H9 (cell line): ENCODE measurements at regions not wholly inside any gene's neighbourhood (a gene's known extent, or its start where the extent isn't known, plus 50 kb on each side); places are given as distances from the start of the nearest gene placed in this dataset.

Source experiments
- DNase-seq: peaks from one replicate; pipeline ENCODE4 v3.0.0-alpha.2; 2017
- H2AFZ ChIP-seq: one replicate; pipeline ENCODE4 v1.6.1; 2013; ENCODE audit warnings: mild to moderate bottlenecking, low read length, control low read depth, moderate library complexity
- H2AK5ac ChIP-seq: 2 replicates; pipeline ENCODE4 v1.6.1; 2013; ENCODE audit warnings: low read length, control low read depth, mixed read lengths; ENCODE audit not compliant: insufficient read length
- H2BK120ac ChIP-seq: one replicate; pipeline ENCODE4 v1.6.1; 2013; ENCODE audit warnings: low read depth, mild to moderate bottlenecking, low read length, control low read depth, inconsistent platforms; ENCODE audit not compliant: poor library complexity, severe bottlenecking
- H2BK12ac ChIP-seq: 2 replicates; pipeline ENCODE4 v1.6.1; 2013; ENCODE audit warnings: low read length, control low read depth, mixed read lengths, low read depth; ENCODE audit not compliant: insufficient read length
- H2BK15ac ChIP-seq: 2 replicates; pipeline ENCODE4 v1.6.1; 2013; ENCODE audit warnings: low read depth, low read length, control low read depth
- H2BK20ac ChIP-seq: one replicate; pipeline ENCODE4 v1.6.1; 2013; ENCODE audit warnings: low read depth, mild to moderate bottlenecking, low read length, control low read depth, inconsistent platforms; ENCODE audit not compliant: poor library complexity, severe bottlenecking
- H2BK5ac ChIP-seq: 2 replicates; pipeline ENCODE4 v1.6.1; 2013; ENCODE audit warnings: low read length, control low read depth, mixed read lengths; ENCODE audit not compliant: insufficient read length
- H3K14ac ChIP-seq: 2 replicates; pipeline ENCODE4 v1.6.1; 2013; ENCODE audit warnings: low read length, control low read depth; ENCODE audit not compliant: insufficient read depth
- H3K18ac ChIP-seq: 2 replicates; pipeline ENCODE4 v1.6.1; 2013; ENCODE audit warnings: low read depth, mild to moderate bottlenecking, mixed read lengths, low read length, control low read depth; ENCODE audit not compliant: insufficient read length
- H3K23ac ChIP-seq: 2 replicates; pipeline ENCODE4 v1.6.1; 2013; ENCODE audit warnings: low read length, control low read depth, mixed read lengths, low read depth; ENCODE audit not compliant: insufficient read length
- H3K23me2 ChIP-seq: 2 replicates; pipeline ENCODE4 v1.6.1; 2013; ENCODE audit warnings: low read depth, mild to moderate bottlenecking, mixed read lengths, low read length, control low read depth; ENCODE audit not compliant: insufficient read length, poor library complexity, severe bottlenecking
- H3K27ac ChIP-seq: 2 replicates; pipeline ENCODE4 v1.5.1; 2013; ENCODE audit warnings: low read length, control low read depth, mixed read lengths, low read depth; ENCODE audit not compliant: insufficient read length
- H3K27me3 ChIP-seq: 2 replicates; pipeline ENCODE4 v1.6.1; 2013; ENCODE audit warnings: low read length, control low read depth, inconsistent platforms; ENCODE audit not compliant: insufficient read depth
- H3K4ac ChIP-seq: 2 replicates; pipeline ENCODE4 v1.6.1; 2013; ENCODE audit warnings: low read depth, mild to moderate bottlenecking, control low read depth, inconsistent platforms, low read length, moderate library complexity
- H3K4me1 ChIP-seq: 2 replicates; pipeline ENCODE4 v1.6.1; 2013; ENCODE audit warnings: low read length, control low read depth, inconsistent platforms; ENCODE audit not compliant: insufficient read depth
- H3K4me2 ChIP-seq: 2 replicates; pipeline ENCODE4 v1.6.1; 2013; ENCODE audit warnings: low read length, control low read depth, mixed read lengths; ENCODE audit not compliant: insufficient read length, insufficient read depth
- H3K56ac ChIP-seq: 2 replicates; pipeline ENCODE4 v1.6.1; 2013; ENCODE audit warnings: low read depth, mild to moderate bottlenecking, mixed read lengths, low read length, control low read depth; ENCODE audit not compliant: insufficient read length
- H3K79me1 ChIP-seq: 2 replicates; pipeline ENCODE4 v1.6.1; 2013; ENCODE audit warnings: low read depth, mild to moderate bottlenecking, moderate library complexity, low read length, control low read depth, inconsistent platforms; ENCODE audit not compliant: insufficient read depth, poor library complexity, severe bottlenecking
- H3K79me2 ChIP-seq: 2 replicates; pipeline ENCODE4 v1.6.1; 2013; ENCODE audit warnings: low read length, control low read depth, inconsistent platforms; ENCODE audit not compliant: insufficient read depth
- H3K9ac ChIP-seq: 2 replicates; pipeline ENCODE4 v1.6.1; 2013; ENCODE audit warnings: low read length, control low read depth, mixed read lengths; ENCODE audit not compliant: insufficient read length; ENCODE audit errors: extremely low read depth
- H3K9me3 ChIP-seq: one replicate; pipeline ENCODE4 v1.6.1; 2013; ENCODE audit warnings: low read depth, low read length, inconsistent platforms; ENCODE audit not compliant: control insufficient read depth
- H3T11ph ChIP-seq: one replicate; pipeline ENCODE4 v1.6.1; 2013; ENCODE audit warnings: mild to moderate bottlenecking, low read length, control low read depth, inconsistent platforms
- H4K20me1 ChIP-seq: one replicate; pipeline ENCODE4 v1.6.1; 2013; ENCODE audit not compliant: control insufficient read depth, insufficient read length, insufficient read depth
- H4K5ac ChIP-seq: 2 replicates; pipeline ENCODE4 v1.6.1; 2013; ENCODE audit warnings: low read depth, mild to moderate bottlenecking, mixed read lengths, low read length, control low read depth; ENCODE audit not compliant: insufficient read length
- H4K8ac ChIP-seq: replicated peaks from 2 replicates; pipeline ENCODE4 v1.6.1; 2013; ENCODE audit warnings: low read length, control low read depth, mixed read lengths, low read depth; ENCODE audit not compliant: insufficient read length
- H4K91ac ChIP-seq: 2 replicates; pipeline ENCODE4 v1.6.1; 2013; ENCODE audit warnings: low read depth, mild to moderate bottlenecking, moderate library complexity, mixed read lengths, low read length, control low read depth; ENCODE audit not compliant: insufficient read length
- H3K27ac Mint-ChIP-seq, 3 experiments: 2 replicates in 2 of 3; 3 replicates in 1 of 3; pipeline ENCODE4 v1.8.0; 2020 to 2021; ENCODE audit warnings: mixed read lengths in 3 of 3, mild to moderate bottlenecking in 1 of 3, moderate library complexity in 1 of 3
- H3K27me3 Mint-ChIP-seq: 2 replicates; pipeline ENCODE4 v1.8.0; 2021; ENCODE audit warnings: low read depth, mild to moderate bottlenecking, moderate library complexity, mixed read lengths
- H3K36me3 Mint-ChIP-seq, 3 experiments: 2 replicates in 2 of 3; 3 replicates in 1 of 3; pipeline ENCODE4 v1.8.0; 2020 to 2021; ENCODE audit warnings: low read depth in 3 of 3, mixed read lengths in 3 of 3; ENCODE audit not compliant: insufficient read depth in 1 of 3
- H3K4me1 Mint-ChIP-seq, 2 experiments: 2 replicates each; pipeline ENCODE4 v1.8.0; 2020; ENCODE audit warnings: mixed read lengths in 2 of 2
- H3K4me3 Mint-ChIP-seq, 2 experiments: 2 replicates in 1 of 2; 3 replicates in 1 of 2; pipeline ENCODE4 v1.8.0; 2020 to 2021; ENCODE audit warnings: mild to moderate bottlenecking in 2 of 2, mixed read lengths in 2 of 2, moderate library complexity in 1 of 2
- H3K9me3 Mint-ChIP-seq, 2 experiments: 2 replicates in 1 of 2; 3 replicates in 1 of 2; pipeline ENCODE4 v1.8.0; 2020; ENCODE audit warnings: mild to moderate bottlenecking in 2 of 2, mixed read lengths in 2 of 2, moderate library complexity in 1 of 2
- WGBS: extraction: QIAGEN DNeasy Blood & Tissue Kit; methylation state at CpG from one replicate; pipeline ENCODE4 v1.1.7; 2013; ENCODE audit warnings: missing lambda C conversion rate, low lambda C conversion rate, mixed read lengths; ENCODE audit not compliant: insufficient read length; ENCODE audit errors: extremely low coverage; 5-methylcytosine and 5-hydroxymethylcytosine counted together
- TF ChIP-seq, protein P1 (sequence below): fragments of 200-600 bp; sonication (generic); conservative IDR thresholded peaks from 3 replicates; pipeline ENCODE4 v1.8.0; 2021; ENCODE audit warnings: antibody characterized with exemption, mild to moderate bottlenecking

DNA sequence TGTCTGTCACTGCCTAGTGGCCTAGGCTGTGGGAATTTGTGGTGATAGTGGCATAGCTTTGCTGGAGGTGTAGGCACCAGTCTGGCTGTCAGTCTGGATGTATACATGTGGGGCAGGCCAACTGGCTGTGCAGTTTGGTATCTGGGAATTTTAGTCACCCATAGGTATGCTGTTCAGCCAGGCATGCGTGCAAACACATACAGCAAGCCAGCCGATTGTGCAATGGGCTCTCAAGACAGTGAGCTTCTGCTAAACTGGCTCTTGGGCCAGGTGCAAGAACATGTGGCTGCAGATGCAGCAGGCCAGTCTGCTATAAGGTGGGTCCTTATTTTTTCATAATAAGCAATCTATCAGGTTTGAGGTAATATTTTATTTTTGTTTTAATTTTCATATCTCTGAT is 87.1 kb upstream of the PLSCR5 start:
- Mint-ChIP-seq H3K27me3 (no peaks in the 10 kb centered on the region), H3K4me3 (no peak overlapping the region), H3K9me3 (peaks cover 0 to 2% of the 10 kb centered on the region in 2 experiments; a peak in 1 of 5 replicates), H3K4me1 (no peaks in the 10 kb centered on the region), H3K36me3 (no peaks in the 10 kb centered on the region), H3K27ac (no peak overlapping the region)
- H3K23ac ChIP-seq: no peak overlapping the region
- no peaks in the 10 kb centered on the region for H3K79me2 ChIP-seq
- no peaks in the 10 kb centered on the region for H3K79me1 ChIP-seq
- WGBS: no CpG with 5 or more reads among the region's 2 CpGs
- no peaks in the 10 kb centered on the region for H3K23me2 ChIP-seq
- H4K20me1 ChIP-seq: no peaks in the 10 kb centered on the region
- no peak overlapping the region for H2BK20ac ChIP-seq
- no peak overlapping the region for H3K18ac ChIP-seq
- H3K56ac ChIP-seq: no peak overlapping the region
- no peaks in the 10 kb centered on the region for H3K27me3 ChIP-seq
- TF ChIP-seq, protein P1, sequence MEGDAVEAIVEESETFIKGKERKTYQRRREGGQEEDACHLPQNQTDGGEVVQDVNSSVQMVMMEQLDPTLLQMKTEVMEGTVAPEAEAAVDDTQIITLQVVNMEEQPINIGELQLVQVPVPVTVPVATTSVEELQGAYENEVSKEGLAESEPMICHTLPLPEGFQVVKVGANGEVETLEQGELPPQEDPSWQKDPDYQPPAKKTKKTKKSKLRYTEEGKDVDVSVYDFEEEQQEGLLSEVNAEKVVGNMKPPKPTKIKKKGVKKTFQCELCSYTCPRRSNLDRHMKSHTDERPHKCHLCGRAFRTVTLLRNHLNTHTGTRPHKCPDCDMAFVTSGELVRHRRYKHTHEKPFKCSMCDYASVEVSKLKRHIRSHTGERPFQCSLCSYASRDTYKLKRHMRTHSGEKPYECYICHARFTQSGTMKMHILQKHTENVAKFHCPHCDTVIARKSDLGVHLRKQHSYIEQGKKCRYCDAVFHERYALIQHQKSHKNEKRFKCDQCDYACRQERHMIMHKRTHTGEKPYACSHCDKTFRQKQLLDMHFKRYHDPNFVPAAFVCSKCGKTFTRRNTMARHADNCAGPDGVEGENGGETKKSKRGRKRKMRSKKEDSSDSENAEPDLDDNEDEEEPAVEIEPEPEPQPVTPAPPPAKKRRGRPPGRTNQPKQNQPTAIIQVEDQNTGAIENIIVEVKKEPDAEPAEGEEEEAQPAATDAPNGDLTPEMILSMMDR: no peak
- no peak overlapping the region for H3K4ac ChIP-seq
- H3K4me1 ChIP-seq: no peaks in the 10 kb centered on the region
- H4K8ac ChIP-seq: no peak overlapping the region
- no peak overlapping the region for H2BK5ac ChIP-seq
- no peak overlapping the region for H2AK5ac ChIP-seq
- no peak overlapping the region for H2BK15ac ChIP-seq
- no peak overlapping the region for H4K5ac ChIP-seq
- H3T11ph ChIP-seq: no peak overlapping the region
- no peak overlapping the region for H3K4me2 ChIP-seq
- DNase-seq: no peak
- no peak overlapping the region for H2AFZ ChIP-seq
- H3K27ac ChIP-seq: no peak overlapping the region
- no peaks in the 10 kb centered on the region for H3K9me3 ChIP-seq
- no peak overlapping the region for H3K14ac ChIP-seq
- H3K9ac ChIP-seq: no peak overlapping the region
- H4K91ac ChIP-seq: no peak overlapping the region
- no peak overlapping the region for H2BK120ac ChIP-seq
- no peak overlapping the region for H2BK12ac ChIP-seq
